Fibroblast of lung (primary cell): ENCODE measurements at regions not wholly inside any gene's neighbourhood (a gene's known extent, or its start where the extent isn't known, plus 50 kb on each side); places are given as distances from the start of the nearest gene placed in this dataset.

Experiments used
- DNase-seq, 2 donors: peaks; one replicate each; pipeline versions ENCODE4 v3.0.0 to v3.0.0-alpha.2; 2010; ENCODE audit warnings: low read depth in 2 of 2
- H2AFZ ChIP-seq: 2 replicates; pipeline ENCODE4 v1.5.1; 2012; ENCODE audit warnings: low read length, control low read depth, inconsistent platforms
- H3K27ac ChIP-seq: 2 replicates; pipeline ENCODE4 v1.5.1; 2011; ENCODE audit warnings: low read length, control low read depth; ENCODE audit not compliant: insufficient read depth
- H3K27me3 ChIP-seq: 2 replicates; pipeline ENCODE4 v1.5.1; 2011; ENCODE audit warnings: mild to moderate bottlenecking, low read length; ENCODE audit not compliant: control insufficient read depth, insufficient read depth
- H3K36me3 ChIP-seq: 2 replicates; pipeline ENCODE4 v1.5.1; 2011; ENCODE audit warnings: low read length; ENCODE audit not compliant: control insufficient read depth, insufficient read depth
- H3K4me1 ChIP-seq: 2 replicates; pipeline ENCODE4 v1.5.1; 2011; ENCODE audit warnings: low read length; ENCODE audit not compliant: control insufficient read depth, insufficient read depth; ENCODE audit errors: extremely low read depth
- H3K4me2 ChIP-seq: 2 replicates; pipeline ENCODE4 v1.5.1; 2011; ENCODE audit warnings: low read length, control low read depth; ENCODE audit not compliant: insufficient read depth; ENCODE audit errors: extremely low read depth
- H3K4me3 ChIP-seq, 4 experiments: fragments of 200-600 bp in 1 of 4; sonication (generic) in 1 of 4; replicated peaks in 1 of 4; 2 replicates each; pipeline ENCODE4 v1.5.1; 2011 to 2016; ENCODE audit warnings: low read length in 4 of 4, low read depth in 3 of 4, mild to moderate bottlenecking in 3 of 4, control low read depth in 2 of 4, inconsistent platforms in 1 of 4, mixed read lengths in 1 of 4; ENCODE audit not compliant: insufficient read depth in 1 of 4; ENCODE audit errors: control extremely low read depth in 1 of 4
- H3K79me2 ChIP-seq: 2 replicates; pipeline ENCODE4 v1.5.1; 2012; ENCODE audit warnings: mild to moderate bottlenecking, low read length, inconsistent platforms; ENCODE audit not compliant: control insufficient read depth, insufficient read depth
- H3K9ac ChIP-seq: 2 replicates; pipeline ENCODE4 v1.5.1; 2011; ENCODE audit warnings: mild to moderate bottlenecking, low read length, control low read depth; ENCODE audit not compliant: insufficient read depth
- H3K9me3 ChIP-seq: 2 replicates; pipeline ENCODE4 v1.5.1; 2012; ENCODE audit warnings: low read depth, low read length; ENCODE audit not compliant: control insufficient read depth, insufficient read depth
- H4K20me1 ChIP-seq: 2 replicates; pipeline ENCODE4 v1.5.1; 2011; ENCODE audit warnings: low read length; ENCODE audit not compliant: control insufficient read depth, insufficient read depth; ENCODE audit errors: extremely low read depth
- EZH2 ChIP-seq: IDR thresholded peaks from 2 replicates; pipeline ENCODE4 v1.5.1; 2012; ENCODE audit warnings: low read length, control low read depth, mild to moderate bottlenecking; ENCODE audit errors: missing control alignments
- TF ChIP-seq, protein P1 (sequence below), 2 donors: IDR thresholded peaks in 1 of 2; conservative IDR thresholded peaks in 1 of 2; 1 replicate in 1 of 2; 2 replicates in 1 of 2; pipeline ENCODE4 v1.5.1; 2011 to 2012; ENCODE audit warnings: low read length in 2 of 2, control low read depth in 1 of 2, inconsistent platforms in 1 of 2, low read depth in 1 of 2, mild to moderate bottlenecking in 1 of 2

DNA sequence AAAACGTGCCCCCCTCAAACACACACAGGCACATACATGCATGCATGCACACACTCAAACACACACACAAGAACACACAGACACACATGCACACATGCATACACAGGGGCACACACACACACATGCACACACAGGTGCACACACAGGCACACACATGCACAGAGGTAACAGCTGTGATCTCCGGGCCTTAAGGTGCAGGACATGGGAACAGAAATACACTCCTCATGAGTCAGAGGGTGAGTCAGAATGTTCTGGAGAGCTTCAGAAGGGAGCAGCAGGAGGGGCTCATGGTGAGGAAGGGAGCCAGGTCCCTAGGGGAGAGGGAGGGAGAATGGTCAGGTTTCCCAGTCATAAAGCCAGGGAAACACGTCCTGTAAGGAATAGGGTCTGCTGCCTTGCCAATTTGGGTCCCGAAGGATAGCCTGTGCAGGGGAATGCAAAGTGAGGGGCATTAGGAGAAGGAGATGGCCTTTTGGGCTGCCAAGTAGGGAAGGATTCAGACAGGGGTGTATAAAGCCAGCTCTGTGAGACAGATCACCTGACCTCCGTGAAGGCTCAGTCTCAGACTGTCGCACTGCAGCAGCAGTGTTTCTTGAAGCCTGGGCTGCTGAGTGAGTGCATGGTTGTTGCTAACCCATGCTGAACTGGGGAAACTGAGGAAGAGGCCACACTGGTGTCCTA lies 123.9 kb downstream of the MAFB start:
- no peak overlapping the region for H3K4me2 ChIP-seq
- DNase-seq: peak; percentile 85 to 90
- no peaks in the 10 kb centered on the region for H4K20me1 ChIP-seq

DNA sequence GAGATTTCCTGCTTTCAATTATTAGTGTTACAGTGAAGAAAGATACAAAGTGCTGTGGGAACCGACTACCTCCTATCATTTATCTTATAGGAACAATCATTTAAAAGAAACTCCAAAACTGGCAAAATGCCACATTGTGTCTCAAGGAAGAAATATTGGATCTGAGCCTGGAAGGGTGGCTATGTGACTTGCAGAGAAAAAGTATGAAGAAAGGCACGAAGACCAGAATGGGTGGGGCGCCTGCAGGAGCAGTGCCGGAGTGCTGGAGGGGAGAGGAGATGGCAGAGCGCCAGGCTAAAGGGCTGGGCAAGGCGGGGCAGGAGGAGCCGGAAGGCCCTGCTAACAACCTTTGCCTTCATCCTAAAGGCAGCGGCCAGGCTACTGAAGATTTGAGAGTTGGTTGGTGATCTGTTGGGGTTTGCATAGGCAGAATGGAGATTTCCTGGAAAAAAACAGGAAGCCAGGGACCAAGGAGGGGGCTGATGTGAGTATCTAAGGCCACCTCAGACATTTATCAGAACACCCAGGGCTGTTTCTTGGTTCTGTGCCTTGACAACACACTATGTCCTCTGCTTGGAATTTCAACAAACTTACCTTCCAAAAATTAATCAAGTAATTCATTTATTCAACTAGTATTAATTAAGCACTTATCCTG lies 125.6 kb downstream of the MAFB start:
- no peaks in the 10 kb centered on the region for H4K20me1 ChIP-seq
- peaks cover 4% of the 10 kb centered on the region for H3K4me1 ChIP-seq
- TF ChIP-seq, protein P1, sequence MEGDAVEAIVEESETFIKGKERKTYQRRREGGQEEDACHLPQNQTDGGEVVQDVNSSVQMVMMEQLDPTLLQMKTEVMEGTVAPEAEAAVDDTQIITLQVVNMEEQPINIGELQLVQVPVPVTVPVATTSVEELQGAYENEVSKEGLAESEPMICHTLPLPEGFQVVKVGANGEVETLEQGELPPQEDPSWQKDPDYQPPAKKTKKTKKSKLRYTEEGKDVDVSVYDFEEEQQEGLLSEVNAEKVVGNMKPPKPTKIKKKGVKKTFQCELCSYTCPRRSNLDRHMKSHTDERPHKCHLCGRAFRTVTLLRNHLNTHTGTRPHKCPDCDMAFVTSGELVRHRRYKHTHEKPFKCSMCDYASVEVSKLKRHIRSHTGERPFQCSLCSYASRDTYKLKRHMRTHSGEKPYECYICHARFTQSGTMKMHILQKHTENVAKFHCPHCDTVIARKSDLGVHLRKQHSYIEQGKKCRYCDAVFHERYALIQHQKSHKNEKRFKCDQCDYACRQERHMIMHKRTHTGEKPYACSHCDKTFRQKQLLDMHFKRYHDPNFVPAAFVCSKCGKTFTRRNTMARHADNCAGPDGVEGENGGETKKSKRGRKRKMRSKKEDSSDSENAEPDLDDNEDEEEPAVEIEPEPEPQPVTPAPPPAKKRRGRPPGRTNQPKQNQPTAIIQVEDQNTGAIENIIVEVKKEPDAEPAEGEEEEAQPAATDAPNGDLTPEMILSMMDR (conservative IDR thresholded peaks at IDR 0.05 in 1 of 2, IDR thresholded peaks at IDR 0.05 in 1 of 2; ENCODE audit: low read depth in 1 of 2, low read length in 2 of 2): no peak
- no peak for TF ChIP-seq EZH2
- no peak overlapping the region for H3K4me2 ChIP-seq
- H2AFZ ChIP-seq: no peak overlapping the region
- H3K36me3 ChIP-seq: no peaks in the 10 kb centered on the region
- H3K9ac ChIP-seq: no peak overlapping the region
- no peak overlapping the region for H3K4me3 ChIP-seq
- no peaks in the 10 kb centered on the region for H3K79me2 ChIP-seq
- no peaks in the 10 kb centered on the region for H3K9me3 ChIP-seq
- no peaks in the 10 kb centered on the region for H3K27me3 ChIP-seq
- no peak overlapping the region for H3K27ac ChIP-seq
- peak; percentile 68 to 85 for DNase-seq

More for the DNA sequence above, 123.9 kb downstream of the MAFB start:
- peaks cover 4% of the 10 kb centered on the region for H3K4me1 ChIP-seq
- H2AFZ ChIP-seq: no peak overlapping the region
- no peaks in the 10 kb centered on the region for H3K27me3 ChIP-seq
- no peak overlapping the region for H3K27ac ChIP-seq
- TF ChIP-seq, protein P1 (conservative IDR thresholded peaks at IDR 0.05 in 1 of 2, IDR thresholded peaks at IDR 0.05 in 1 of 2; ENCODE audit: low read depth in 1 of 2, low read length in 2 of 2): no peak
- TF ChIP-seq EZH2: no peak
- H3K9ac ChIP-seq: no peak overlapping the region
- no peaks in the 10 kb centered on the region for H3K9me3 ChIP-seq
- H3K36me3 ChIP-seq: no peaks in the 10 kb centered on the region
- H3K4me3 ChIP-seq: no peak overlapping the region
- H3K79me2 ChIP-seq: no peaks in the 10 kb centered on the region

DNA sequence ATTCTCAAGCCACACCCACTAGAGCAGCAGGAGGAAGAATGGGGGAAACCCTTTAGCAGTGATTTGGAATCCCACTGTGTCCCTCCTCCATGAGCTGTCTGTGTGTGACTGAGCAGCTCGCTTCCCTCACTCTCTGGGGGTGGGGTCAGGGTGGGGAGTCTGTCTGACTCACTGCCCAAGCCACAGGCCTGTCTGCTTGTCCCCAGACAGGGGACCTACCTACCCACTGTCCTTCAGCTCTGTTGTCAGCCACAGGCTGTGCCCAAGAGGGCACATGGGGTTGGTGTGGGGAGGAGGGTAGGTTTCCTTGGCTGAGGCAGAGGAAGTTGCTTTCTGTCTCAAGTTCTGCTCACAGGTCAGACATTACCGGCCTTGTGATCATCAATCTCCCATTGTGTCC lies 127.0 kb downstream of the MAFB start:
- Histone ChIP-seq H3K27me3 (no peaks in the 10 kb centered on the region), H4K20me1 (no peaks in the 10 kb centered on the region), H3K79me2 (no peaks in the 10 kb centered on the region), H3K36me3 (no peaks in the 10 kb centered on the region), H2AFZ (no peak overlapping the region), H3K9ac (no peak overlapping the region), H3K4me3 (no peak overlapping the region), H3K27ac (no peak overlapping the region), H3K4me2 (no peak overlapping the region), H3K4me1 (peaks cover 4% of the 10 kb centered on the region), H3K9me3 (no peaks in the 10 kb centered on the region)
- no peak for TF ChIP-seq EZH2
- TF ChIP-seq, protein P1 (conservative IDR thresholded peaks at IDR 0.05 in 1 of 2, IDR thresholded peaks at IDR 0.05 in 1 of 2; ENCODE audit: low read depth in 1 of 2, low read length in 2 of 2): no peak
- peak in 1 of 2 donors; percentile 38 for DNase-seq
